ENCODE measurements at regions not wholly inside any gene's neighbourhood (a gene's known extent, or its start where the extent isn't known, plus 50 kb on each side); places are given as distances from the start of the nearest gene placed in this dataset.

GRCh38 chr1:9428601-9429341 lies 110.5 kb upstream of the SLC25A33 start (continued):
- no peak for TF ChIP-seq FOSL1 (CRISPR knock-in tag; IDR thresholded peaks at IDR 0.05; ENCODE audit: borderline replicate concordance)
- TF ChIP-seq ZNF709 (CRISPR knock-in tag; IDR thresholded peaks at IDR 0.05) = no peak; the same call in 1 of the 2 replicates
- TF ChIP-seq TBP (CRISPR knock-in tag; IDR thresholded peaks at IDR 0.05) = no peak
- TF ChIP-seq CBX5 (CRISPR knock-in tag; IDR thresholded peaks at IDR 0.05; ENCODE audit: borderline replicate concordance) = peak; percentile 64; the same call in 1 of the 2 replicates
- peak; percentile 98 for TF ChIP-seq KAT8 (CRISPR knock-in tag; IDR thresholded peaks at IDR 0.05)
- 0 out of 2 replicates have a peak, but pooled peaks have one; percentile 50 for TF ChIP-seq NAIF1 (CRISPR knock-in tag; IDR thresholded peaks at IDR 0.05; ENCODE audit: borderline replicate concordance)
- peak; percentile 94 for TF ChIP-seq ZMYM4 (CRISPR knock-in tag; IDR thresholded peaks at IDR 0.05)
- 0 out of 2 replicates have a peak, but pooled peaks have one; percentile 49 for TF ChIP-seq MAF1 (CRISPR knock-in tag; IDR thresholded peaks at IDR 0.05; ENCODE audit: borderline replicate concordance)
- no peak for TF ChIP-seq KAT2B (IDR thresholded peaks at IDR 0.05; ENCODE audit: borderline replicate concordance, low read depth, low read length)
- no peak for TF ChIP-seq ARID3A (IDR thresholded peaks at IDR 0.05; ENCODE audit: low read depth, low read length)
- peak; percentile 54; the same call in 1 of the 2 replicates for TF ChIP-seq FOXJ3 (CRISPR knock-in tag; IDR thresholded peaks at IDR 0.05; ENCODE audit: borderline replicate concordance)
- TF ChIP-seq ZNF674 (CRISPR knock-in tag; IDR thresholded peaks at IDR 0.05; ENCODE audit: low read depth) = no peak
- no peak for TF ChIP-seq KIAA2018 (CRISPR knock-in tag; IDR thresholded peaks at IDR 0.05; ENCODE audit: borderline replicate concordance)
- no peak for TF ChIP-seq HNRNPH1 (optimal IDR thresholded peaks at IDR 0.05; ENCODE audit: low read depth, low read length)
- TF ChIP-seq TMF1 (CRISPR knock-in tag; IDR thresholded peaks at IDR 0.05; ENCODE audit: low read depth) = peak; percentile 46; the same call in 1 of the 2 replicates
- TF ChIP-seq ZNF143 (CRISPR knock-in tag; IDR thresholded peaks at IDR 0.05) = peak; percentile 53; the same call in 1 of the 2 replicates
- TF ChIP-seq NR2F2 (IDR thresholded peaks at IDR 0.05; ENCODE audit: borderline replicate concordance, low read depth) = no peak
- no peak; the same call in none of the 2 replicates for TF ChIP-seq NCOA2 (CRISPR knock-in tag; IDR thresholded peaks at IDR 0.05)
- TF ChIP-seq KLF12 (CRISPR knock-in tag; IDR thresholded peaks at IDR 0.05; ENCODE audit: borderline replicate concordance) = 0 out of 2 replicates have a peak, but pooled peaks have one; percentile 56
- TF ChIP-seq ZNF34 (CRISPR knock-in tag; IDR thresholded peaks at IDR 0.05; ENCODE audit: borderline replicate concordance) = 0 out of 2 replicates have a peak, but pooled peaks have one; percentile 22
- peak; percentile 65 for TF ChIP-seq FOXA3 (CRISPR knock-in tag; IDR thresholded peaks at IDR 0.05)
